GM19455 (cell line): ENCODE measurements at regions not wholly inside any gene's neighbourhood (a gene's known extent, or its start where the extent isn't known, plus 50 kb on each side); places are given as distances from the start of the nearest gene placed in this dataset.

ENCODE experiments used
- ATAC-seq: cut with Tn5 transposase; IDR thresholded peaks from one replicate; pipeline ENCODE4 v1.9.1; 2021; ENCODE audit not compliant: unreplicated experiment

DNA sequence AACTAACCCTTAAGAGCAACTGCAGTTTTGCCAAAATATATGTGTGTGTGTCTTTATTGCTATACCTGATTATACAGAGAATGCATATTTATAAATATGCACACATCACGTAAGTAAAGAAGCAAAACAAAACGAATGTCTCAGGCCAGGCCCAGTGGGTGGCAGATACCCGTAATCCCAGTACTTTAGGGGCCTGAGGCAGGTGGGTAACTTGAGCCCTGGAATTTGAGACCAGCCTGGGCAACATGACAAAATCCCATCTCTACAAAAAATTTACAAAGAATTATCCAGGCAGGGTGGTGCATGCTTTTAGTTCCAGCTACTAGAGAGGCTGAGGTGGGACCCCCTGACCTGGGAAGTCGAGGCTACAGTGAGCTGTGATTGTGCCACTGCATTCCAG, 745.3 kb downstream of the SATB2 start:
- no peak for ATAC-seq

DNA sequence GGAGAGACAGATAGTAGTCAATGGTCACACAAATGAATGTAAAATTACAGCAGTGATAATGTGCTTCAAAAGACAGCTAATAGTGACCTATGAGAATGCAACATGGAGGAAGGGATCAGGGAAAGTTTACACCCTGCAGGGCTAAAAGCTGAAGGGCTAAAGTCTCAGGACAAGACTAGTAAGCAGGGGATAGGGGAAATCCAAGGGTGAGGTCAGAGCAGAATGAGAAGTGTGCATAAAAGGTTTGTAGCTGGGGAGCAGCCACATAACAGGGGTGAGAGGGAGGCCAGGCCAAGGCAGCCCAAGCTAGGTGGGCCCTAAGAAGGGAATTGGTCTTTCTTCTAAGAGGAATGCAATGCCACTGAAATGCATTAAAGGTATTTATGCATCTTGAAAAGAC, 746.3 kb downstream of the SATB2 start:
- ATAC-seq, result no peak

- ATAC-seq, result no peak
These were observed 747.2 kb downstream of the SATB2 start for GRCh38 chr2:198710562-198710961.

GRCh38 chr2:198706476-198707082, 751.2 kb downstream of the SATB2 start:
- ATAC-seq, result no peak

- no peak for ATAC-seq
These were observed 754.5 kb downstream of the SATB2 start for GRCh38 chr2:198703281-198703680.

GRCh38 chr2:198702796-198703195, 754.9 kb downstream of the SATB2 start:
- ATAC-seq, result no peak

DNA sequence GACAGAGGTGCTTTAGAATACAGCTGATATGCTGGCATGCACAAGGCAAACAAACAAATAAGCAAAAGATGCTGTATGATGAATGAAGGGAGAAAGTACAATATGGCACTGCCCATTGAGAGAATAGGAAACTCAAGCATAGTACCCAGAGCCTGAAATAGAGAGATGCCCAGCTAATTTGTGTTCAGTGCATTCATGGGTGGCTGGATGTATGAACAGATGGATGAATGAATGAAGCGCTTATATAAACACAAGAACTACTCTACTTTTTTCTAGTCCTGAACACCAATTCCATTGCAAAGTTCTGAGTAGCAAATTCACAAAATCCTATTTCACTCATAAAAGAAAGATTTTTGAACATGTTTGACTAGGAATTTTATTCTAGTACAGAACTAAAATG, 756.3 kb downstream of the SATB2 start:
- no peak for ATAC-seq

DNA sequence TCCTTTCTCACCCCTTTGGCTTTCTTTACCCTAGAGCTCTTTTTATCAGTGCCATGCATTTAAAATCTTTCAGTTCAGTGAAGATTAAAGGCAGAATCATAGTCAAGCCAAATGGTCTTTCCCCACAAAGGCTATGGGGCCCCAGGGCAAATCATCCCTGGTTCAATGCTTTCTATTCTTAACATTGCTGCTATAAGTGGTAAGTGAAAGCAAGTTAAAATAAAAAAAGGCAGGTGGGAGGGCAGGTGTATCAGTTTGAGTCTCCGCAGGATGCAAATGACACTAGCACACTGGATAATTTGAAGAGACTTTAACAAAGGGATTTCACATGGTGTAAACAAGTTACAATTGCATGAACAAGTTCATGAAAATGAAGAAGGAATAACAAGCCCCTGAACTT, 757.4 kb downstream of the SATB2 start:
- no peak for ATAC-seq

GRCh38 chr2:198698230-198698629, 759.5 kb downstream of the SATB2 start:
- no peak for ATAC-seq

- ATAC-seq, result no peak
These were observed 759.9 kb downstream of the SATB2 start for GRCh38 chr2:198697794-198698193.

GRCh38 chr2:198697218-198697617, 760.5 kb downstream of the SATB2 start:
- no peak for ATAC-seq

DNA sequence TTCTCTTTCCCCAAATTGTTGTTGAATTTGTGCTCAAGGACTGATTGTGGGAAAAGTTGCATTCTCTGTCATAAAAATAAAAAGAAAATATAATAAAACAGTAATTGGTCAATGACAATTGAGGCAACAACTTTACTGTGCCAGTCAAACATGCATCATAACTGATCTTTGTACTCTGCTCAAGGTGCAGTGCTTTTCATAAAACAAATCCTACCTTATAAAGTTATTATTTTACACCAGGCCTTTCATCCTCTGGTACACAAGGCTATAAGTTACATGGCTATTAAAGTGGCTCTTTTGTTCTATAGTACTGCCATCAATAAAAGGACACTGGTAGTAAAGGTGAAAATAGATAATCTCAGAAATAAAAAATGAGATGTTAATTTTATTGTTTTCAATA, 761.9 kb downstream of the SATB2 start:
- no peak for ATAC-seq

GRCh38 chr2:198692907-198693510, 764.7 kb downstream of the SATB2 start:
- ATAC-seq, result no peak

DNA sequence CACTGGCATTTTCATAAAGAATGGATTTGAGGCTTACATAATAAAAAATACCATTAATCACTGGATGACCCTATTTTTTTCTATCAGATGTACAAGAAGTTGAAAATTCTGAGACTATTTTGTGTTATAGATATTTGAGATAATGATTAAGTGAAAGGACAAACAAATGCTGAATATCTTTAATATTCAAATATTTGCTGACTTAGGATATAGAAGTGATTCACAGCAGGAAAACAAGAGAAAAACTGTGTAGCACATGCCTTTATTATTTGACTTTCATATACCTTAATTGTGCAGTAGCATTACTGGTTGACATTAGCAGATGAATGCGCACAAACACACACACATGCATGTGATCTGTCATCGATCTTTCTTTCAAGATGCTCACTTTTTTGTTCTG, 766.5 kb downstream of the SATB2 start:
- ATAC-seq, result no peak

DNA sequence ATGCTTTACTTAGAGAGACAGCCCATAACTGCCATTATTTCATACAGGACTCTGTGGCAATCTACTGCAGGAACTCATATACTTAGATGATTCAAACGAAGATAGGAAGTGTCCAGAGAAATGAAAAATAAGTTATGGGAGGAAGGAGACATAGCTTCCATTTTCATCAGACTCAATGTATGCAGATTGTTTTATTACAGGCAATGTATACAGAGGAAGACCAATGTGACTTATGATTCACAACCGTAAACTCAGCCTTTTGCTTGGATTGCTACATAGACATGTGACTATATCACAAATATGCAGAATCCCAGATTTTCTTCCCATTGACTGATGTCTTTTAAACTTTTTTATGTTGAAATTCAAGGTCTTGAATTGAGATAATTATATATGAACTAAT, 793.4 kb downstream of the SATB2 start:
- ATAC-seq, result no peak

DNA sequence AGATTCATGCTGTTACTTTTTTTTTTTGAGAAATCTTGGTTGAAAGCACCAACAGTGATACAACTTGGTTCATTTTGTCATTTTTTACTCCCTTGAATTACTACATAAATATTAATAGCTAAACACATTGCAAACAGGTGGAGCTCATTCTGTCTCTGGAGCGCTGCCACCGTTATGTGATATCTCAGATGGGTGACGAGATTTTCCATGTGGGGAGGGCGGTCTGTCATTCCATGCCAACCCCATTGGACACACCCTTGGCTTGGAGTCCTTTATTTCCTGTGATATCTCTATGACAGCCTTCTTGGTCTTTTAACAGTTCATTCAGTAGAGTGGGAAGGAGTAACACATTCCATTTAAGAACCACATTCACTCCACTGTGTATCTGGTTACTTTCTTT, 794.8 kb downstream of the SATB2 start:
- no peak for ATAC-seq

DNA sequence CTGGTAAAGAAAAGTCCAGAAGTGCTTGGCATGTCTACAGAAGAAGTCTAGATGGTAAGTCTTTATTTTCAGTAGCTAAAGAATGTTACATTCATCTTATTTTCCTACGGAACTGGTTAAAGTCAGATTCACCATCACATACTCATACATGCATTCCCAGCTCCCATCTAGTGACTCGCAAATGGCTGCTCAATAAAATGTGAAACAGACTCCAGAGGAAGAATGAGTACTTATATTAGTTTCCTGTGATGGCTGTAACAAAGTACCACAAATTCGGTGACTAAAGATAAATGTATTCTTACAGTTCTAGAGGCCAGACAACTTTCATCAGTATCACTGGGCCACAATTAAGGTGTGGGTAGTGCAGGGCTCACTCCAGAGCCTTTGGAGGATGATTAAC, 797.2 kb downstream of the SATB2 start:
- ATAC-seq, result no peak

DNA sequence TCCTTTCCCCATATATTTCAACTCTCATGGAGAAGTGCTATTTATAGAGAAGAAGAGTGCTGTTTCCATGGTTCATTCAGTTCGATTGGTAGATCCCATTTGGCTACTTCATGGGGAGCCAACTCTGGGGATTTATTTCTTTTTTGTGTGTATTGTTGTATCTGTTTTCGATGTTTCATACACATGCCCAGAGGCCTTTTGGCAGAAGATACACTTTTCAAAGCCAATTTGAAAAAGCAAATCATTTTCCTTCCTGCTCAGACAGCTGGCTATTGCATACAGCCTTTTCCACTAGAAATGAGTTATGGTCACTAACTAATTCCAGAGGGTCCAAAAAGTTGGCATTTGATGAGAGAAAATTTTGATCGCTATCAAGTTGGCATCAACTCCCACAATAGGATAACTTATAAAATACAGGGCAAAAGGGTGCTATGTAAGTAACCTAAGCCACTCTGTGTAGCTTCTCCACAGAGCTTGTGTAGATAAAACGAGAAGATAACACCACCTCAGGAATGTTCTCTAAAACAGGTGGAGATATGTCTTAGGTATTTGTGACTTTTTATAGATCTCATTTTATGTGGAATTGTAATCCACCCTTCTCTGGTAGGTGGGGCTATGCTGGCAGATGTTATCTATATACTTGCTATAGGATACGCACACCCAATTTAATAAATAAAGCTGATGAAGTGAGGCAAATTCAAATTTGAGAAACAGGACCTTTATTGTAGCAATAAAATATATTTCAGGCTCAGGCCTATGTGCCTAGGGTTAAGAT, 798.5 kb downstream of the SATB2 start:
- ATAC-seq, result no peak

- ATAC-seq, result no peak
These were observed 800.1 kb downstream of the SATB2 start for GRCh38 chr2:198657512-198658121.

DNA sequence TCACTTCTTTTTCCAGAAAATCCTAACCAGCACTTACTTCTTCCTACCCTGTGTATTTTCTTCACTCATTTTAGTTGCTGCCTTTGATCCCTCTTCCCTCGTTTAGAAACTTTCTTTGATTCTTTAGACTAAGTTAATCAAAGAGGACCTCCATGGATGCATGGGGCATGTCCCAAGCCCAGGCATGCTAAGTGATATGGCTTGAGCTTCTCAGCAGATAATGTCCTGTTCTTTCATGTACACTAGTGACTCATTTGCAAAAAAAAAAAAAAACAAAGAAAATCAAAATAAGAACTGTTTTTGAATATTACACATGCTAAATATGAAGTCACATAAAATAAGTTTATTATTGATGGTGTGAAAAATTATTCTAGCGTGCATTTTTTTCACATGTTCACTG, 800.9 kb downstream of the SATB2 start:
- ATAC-seq, result no peak

DNA sequence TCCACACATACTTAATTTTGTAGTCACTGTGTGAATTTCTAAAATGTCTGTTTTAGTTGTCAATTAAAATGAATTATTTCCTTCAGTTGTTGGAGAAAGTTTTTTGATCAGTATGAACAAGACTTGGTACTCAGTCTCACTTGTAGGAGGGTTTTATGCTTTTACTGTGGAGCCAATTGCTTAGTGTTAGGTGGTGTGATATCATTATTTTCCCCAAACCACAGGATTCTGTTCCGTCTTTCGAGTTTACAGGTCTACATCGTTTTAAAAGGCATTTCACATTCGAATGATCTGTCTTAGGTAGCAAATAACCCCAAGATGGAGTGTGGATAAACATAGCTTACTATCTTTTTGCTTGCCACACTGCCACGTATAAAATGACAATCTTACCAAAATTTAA, 803.1 kb downstream of the SATB2 start:
- no peak for ATAC-seq

DNA sequence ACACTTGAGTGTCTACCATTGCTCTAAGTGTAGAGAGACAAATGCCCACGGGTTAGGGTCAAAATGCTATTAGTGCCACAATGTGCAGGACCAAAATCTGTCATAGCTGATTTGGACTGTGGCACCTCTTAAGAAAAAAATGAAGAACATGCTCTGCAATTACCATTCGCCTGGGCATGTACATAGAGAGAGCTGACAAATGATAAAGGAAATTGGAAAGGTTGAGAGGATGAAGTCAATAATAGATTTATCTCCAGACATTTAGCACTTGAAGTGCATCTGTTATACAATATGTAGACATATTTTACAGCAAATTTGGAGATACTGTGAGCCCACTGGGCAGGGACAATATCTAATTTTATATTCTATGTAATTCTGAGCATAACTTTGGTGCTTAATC, 804.4 kb downstream of the SATB2 start:
- ATAC-seq, result no peak
